Vagina (tissue), 2 donors: ENCODE measurements at regions not wholly inside any gene's neighbourhood (a gene's known extent, or its start where the extent isn't known, plus 50 kb on each side); places are given as distances from the start of the nearest gene placed in this dataset.

Experiments used
- POLR2A ChIP-seq, 2 donors: fragments of 450-650 bp; IDR thresholded peaks; one replicate each; pipeline ENCODE4 v1.6.1; 2017; ENCODE audit warnings: antibody characterized with exemption in 2 of 2, mild to moderate bottlenecking in 2 of 2, moderate library complexity in 2 of 2
- TF ChIP-seq, protein P1 (sequence below), 3 experiments: fragments of 450-650 bp in 2 of 3; fragments of 200-600 bp in 1 of 3; sonication (generic) in 1 of 3; IDR thresholded peaks; one replicate each; pipeline ENCODE4 v1.5.1; 2017 to 2019; ENCODE audit warnings: antibody characterized with exemption in 3 of 3, mild to moderate bottlenecking in 2 of 3, moderate library complexity in 2 of 3

DNA sequence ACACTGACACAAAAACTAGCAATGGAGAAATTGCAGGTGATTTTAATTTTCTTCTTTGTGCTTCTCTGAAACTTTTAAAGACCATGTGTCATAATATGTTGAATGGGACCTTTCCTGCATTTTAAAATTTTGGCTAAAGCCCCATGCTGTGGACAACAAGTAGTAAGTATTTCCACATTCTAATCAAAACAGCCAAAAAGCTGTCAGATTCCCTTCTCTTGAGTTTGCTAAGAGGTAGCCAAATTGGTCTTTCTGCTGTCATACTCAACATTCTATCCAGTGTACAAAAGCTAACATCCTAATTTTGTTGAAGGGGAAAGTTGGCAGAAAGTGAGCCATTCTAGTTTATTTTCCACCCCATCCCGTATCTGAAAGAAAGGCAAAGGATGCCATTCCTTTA is 447.6 kb downstream of the TFEC start:
- no peak for TF ChIP-seq POLR2A (IDR thresholded peaks at IDR 0.05)
- TF ChIP-seq, protein P1, sequence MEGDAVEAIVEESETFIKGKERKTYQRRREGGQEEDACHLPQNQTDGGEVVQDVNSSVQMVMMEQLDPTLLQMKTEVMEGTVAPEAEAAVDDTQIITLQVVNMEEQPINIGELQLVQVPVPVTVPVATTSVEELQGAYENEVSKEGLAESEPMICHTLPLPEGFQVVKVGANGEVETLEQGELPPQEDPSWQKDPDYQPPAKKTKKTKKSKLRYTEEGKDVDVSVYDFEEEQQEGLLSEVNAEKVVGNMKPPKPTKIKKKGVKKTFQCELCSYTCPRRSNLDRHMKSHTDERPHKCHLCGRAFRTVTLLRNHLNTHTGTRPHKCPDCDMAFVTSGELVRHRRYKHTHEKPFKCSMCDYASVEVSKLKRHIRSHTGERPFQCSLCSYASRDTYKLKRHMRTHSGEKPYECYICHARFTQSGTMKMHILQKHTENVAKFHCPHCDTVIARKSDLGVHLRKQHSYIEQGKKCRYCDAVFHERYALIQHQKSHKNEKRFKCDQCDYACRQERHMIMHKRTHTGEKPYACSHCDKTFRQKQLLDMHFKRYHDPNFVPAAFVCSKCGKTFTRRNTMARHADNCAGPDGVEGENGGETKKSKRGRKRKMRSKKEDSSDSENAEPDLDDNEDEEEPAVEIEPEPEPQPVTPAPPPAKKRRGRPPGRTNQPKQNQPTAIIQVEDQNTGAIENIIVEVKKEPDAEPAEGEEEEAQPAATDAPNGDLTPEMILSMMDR (IDR thresholded peaks at IDR 0.05): no peak
